OCI-LY7 (cell line): ENCODE measurements at regions not wholly inside any gene's neighbourhood (a gene's known extent, or its start where the extent isn't known, plus 50 kb on each side); places are given as distances from the start of the nearest gene placed in this dataset.
A peak's percentile ranks its signal among the peaks of the same experiment; 100 is the strongest.

Source experiments
- BruUV-seq: library from RNA; stranded (reverse); fragments of 400-500 nt; replicated peaks from 2 replicates; lab custom pipeline; 2021; lab: Mats Ljungman, UMichigan
- CTCF ChIA-PET: fragments of 300-600 bp; sonication (Branson Sonifier 250); formaldehyde crosslinking; loops from one replicate; lab custom pipeline; 2022; ENCODE audit warnings: antibody characterized with exemption; ENCODE audit not compliant: unreplicated experiment; lab: Charles Lee
- POLR2A ChIA-PET: fragments of 300-600 bp; sonication (Branson Sonifier 250); formaldehyde crosslinking; loops from one replicate; lab custom pipeline; 2022; ENCODE audit warnings: antibody characterized with exemption; lab: Charles Lee
- DNase-seq: peaks from one replicate; pipeline ENCODE4 v3.0.0-alpha.2; 2015; ENCODE audit warnings: low spot score
- H2AFZ ChIP-seq: fragments of 200-600 bp; sonication (generic), shearing (Covaris generic); 2 replicates; pipeline ENCODE4 v1.6.1; 2014; ENCODE audit warnings: mild to moderate bottlenecking, antibody characterized with exemption, low read length, moderate library complexity
- H3K27ac ChIP-seq: fragments of 200-600 bp; sonication (generic); 2 replicates; pipeline ENCODE4 v1.5.1; 2014; ENCODE audit warnings: mixed run types, low read depth, mild to moderate bottlenecking, moderate library complexity, low read length, inconsistent platforms; ENCODE audit not compliant: poor library complexity, severe bottlenecking
- H3K36me3 ChIP-seq: fragments of 200-600 bp; sonication (generic); 2 replicates; pipeline ENCODE4 v1.6.1; 2014; ENCODE audit warnings: mild to moderate bottlenecking, antibody characterized with exemption, low read length, moderate library complexity, mixed read lengths; ENCODE audit not compliant: insufficient read depth
- H3K4me1 ChIP-seq: fragments of 200-600 bp; sonication (generic); 2 replicates; pipeline ENCODE4 v1.5.1; 2014; ENCODE audit warnings: mild to moderate bottlenecking, low read length; ENCODE audit not compliant: insufficient read depth, poor library complexity, severe bottlenecking
- H3K4me2 ChIP-seq: fragments of 200-600 bp; sonication (generic); 2 replicates; pipeline ENCODE4 v1.6.1; 2014; ENCODE audit warnings: mild to moderate bottlenecking, low read length
- H3K4me3 ChIP-seq: fragments of 200-600 bp; sonication (generic); 2 replicates; pipeline ENCODE4 v1.5.1; 2014; ENCODE audit warnings: mild to moderate bottlenecking, low read depth, low read length; ENCODE audit not compliant: poor library complexity, severe bottlenecking
- H3K79me2 ChIP-seq: fragments of 200-600 bp; sonication (generic); 2 replicates; pipeline ENCODE4 v1.6.1; 2016; ENCODE audit warnings: low read depth, mild to moderate bottlenecking, low read length, moderate library complexity, mixed read lengths; ENCODE audit not compliant: insufficient read depth
- H3K9me2 ChIP-seq: fragments of 200-600 bp; sonication (generic); 2 replicates; pipeline ENCODE4 v1.6.1; 2016; ENCODE audit warnings: mild to moderate bottlenecking, low read length, mixed read lengths; ENCODE audit not compliant: insufficient read depth
- H3K9me3 ChIP-seq: fragments of 200-600 bp; sonication (generic); 2 replicates; pipeline ENCODE4 v1.6.1; 2014; ENCODE audit warnings: mild to moderate bottlenecking, mixed run types, low read length, mixed read lengths
- H4K20me1 ChIP-seq: fragments of 200-600 bp; sonication (generic); 2 replicates; pipeline ENCODE4 v1.6.1; 2014; ENCODE audit warnings: mild to moderate bottlenecking, antibody characterized with exemption, low read length, moderate library complexity, mixed read lengths; ENCODE audit not compliant: insufficient read depth
- CTCF ChIP-seq: fragments of 200-600 bp; sonication (generic); conservative IDR thresholded peaks from 2 replicates; pipeline ENCODE4 v1.5.1; 2014; ENCODE audit warnings: mild to moderate bottlenecking, antibody characterized with exemption, low read length, moderate library complexity, mixed read lengths
- EZH2phosphoT487 ChIP-seq: fragments of 200-600 bp; sonication (generic); IDR thresholded peaks from 2 replicates; pipeline ENCODE4 v1.6.1; 2018; ENCODE audit warnings: low read depth, borderline replicate concordance, mild to moderate bottlenecking, mixed run types, antibody characterized with exemption, low read length, moderate library complexity, mixed read lengths
- intact Hi-C: fragments of 100-400 bp; cut with micrococcal nuclease; formaldehyde crosslinking; loops from one replicate; pipeline ENCODE4 v1.10.0; 2022; ENCODE audit not compliant: unreplicated experiment

GRCh38 chr3:21839176-21839575 is 88.2 kb upstream of the ZNF385D start:
- no peak for DNase-seq
- Histone ChIP-seq H4K20me1 (no peaks in the 10 kb centered on the region), H3K9me3 (no peaks in the 10 kb centered on the region), H2AFZ (no peak overlapping the region), H3K27ac (no peak overlapping the region), H3K36me3 (no peaks in the 10 kb centered on the region), H3K4me3 (no peak overlapping the region), H3K4me1 (no peaks in the 10 kb centered on the region), H3K4me2 (no peak overlapping the region), H3K9me2 (no peaks in the 10 kb centered on the region), H3K79me2 (no peaks in the 10 kb centered on the region)
- intact Hi-C loops = no loop called here
- no peak for TF ChIP-seq CTCF
- TF ChIP-seq EZH2phosphoT487 = no peak
- BruUV-seq = no TSS peak
- ChIA-PET POLR2A (interaction anchor here (0.7 kb wide), 1 partner anchor 320 kb away, joined by 3 read pairs; no protein-coding TSS in a partner anchor), CTCF (no interaction called here)

- DNase-seq = peak; percentile 0
- no peaks in the 10 kb centered on the region for H4K20me1 ChIP-seq
- H3K9me3 ChIP-seq = no peaks in the 10 kb centered on the region
- CTCF ChIA-PET = no interaction called here
- H3K9me2 ChIP-seq = no peaks in the 10 kb centered on the region
- POLR2A ChIA-PET = interaction anchor here (0.7 kb wide), 1 partner anchor 320 kb away, joined by 3 read pairs; no protein-coding TSS in a partner anchor
- no peaks in the 10 kb centered on the region for H3K4me1 ChIP-seq
- H3K27ac ChIP-seq = no peak overlapping the region
- intact Hi-C loops = no loop called here
- H2AFZ ChIP-seq = no peak overlapping the region
- no peaks in the 10 kb centered on the region for H3K79me2 ChIP-seq
- BruUV-seq = no TSS peak
- no peaks in the 10 kb centered on the region for H3K36me3 ChIP-seq
- TF ChIP-seq CTCF (peak; percentile 62), EZH2phosphoT487 (no peak)
- H3K4me3 ChIP-seq = no peak overlapping the region
- no peak overlapping the region for H3K4me2 ChIP-seq
Observed at GRCh38 chr3:21839592-21839991, 88.6 kb upstream of the ZNF385D start.

GRCh38 chr3:21847005-21847404 is 96.0 kb upstream of the ZNF385D start:
- H3K4me1 ChIP-seq = no peaks in the 10 kb centered on the region
- H3K9me2 ChIP-seq = no peaks in the 10 kb centered on the region
- H2AFZ ChIP-seq = no peak overlapping the region
- DNase-seq = no peak
- H3K79me2 ChIP-seq = no peaks in the 10 kb centered on the region
- no peak overlapping the region for H3K4me2 ChIP-seq
- no peaks in the 10 kb centered on the region for H4K20me1 ChIP-seq
- intact Hi-C loops = no loop called here
- no peaks in the 10 kb centered on the region for H3K9me3 ChIP-seq
- H3K36me3 ChIP-seq = no peaks in the 10 kb centered on the region
- CTCF ChIA-PET = no interaction called here
- TF ChIP-seq CTCF = no peak
- TF ChIP-seq EZH2phosphoT487 = no peak
- no TSS peak for BruUV-seq
- no peak overlapping the region for H3K4me3 ChIP-seq
- H3K27ac ChIP-seq = no peak overlapping the region
- POLR2A ChIA-PET = no interaction called here
